GM20000 (cell line): ENCODE measurements at regions not wholly inside any gene's neighbourhood (a gene's known extent, or its start where the extent isn't known, plus 50 kb on each side); places are given as distances from the start of the nearest gene placed in this dataset.

Source experiments
- DNase-seq: peaks from one replicate; pipeline ENCODE4 v3.0.0; 2012; ENCODE audit warnings: low spot score
- TF ChIP-seq, protein P1 (sequence below): IDR thresholded peaks from 2 replicates; pipeline ENCODE4 v1.5.1; 2012; ENCODE audit warnings: mild to moderate bottlenecking, control low read depth; ENCODE audit errors: extremely low read depth, missing control alignments

DNA sequence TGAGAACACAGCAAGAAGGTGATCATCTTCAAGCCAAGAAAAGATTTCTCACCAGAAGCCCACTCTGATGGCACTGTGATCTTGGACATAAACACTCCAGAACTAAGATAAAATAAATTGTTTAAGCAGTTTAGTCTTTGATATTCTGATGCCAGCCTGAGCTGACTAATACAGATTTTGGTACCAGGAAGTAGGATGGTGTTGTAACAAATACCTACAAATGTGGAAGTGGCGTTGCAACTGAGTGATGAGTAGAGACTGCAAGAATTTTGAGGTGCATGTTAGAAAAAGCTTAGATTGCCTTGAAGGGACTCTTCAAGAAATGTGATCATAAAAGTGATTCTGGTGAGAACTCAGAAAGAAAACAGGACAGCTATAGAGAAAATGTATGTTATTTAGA lies 592.4 kb upstream of the DAB2 start:
- TF ChIP-seq, protein P1, sequence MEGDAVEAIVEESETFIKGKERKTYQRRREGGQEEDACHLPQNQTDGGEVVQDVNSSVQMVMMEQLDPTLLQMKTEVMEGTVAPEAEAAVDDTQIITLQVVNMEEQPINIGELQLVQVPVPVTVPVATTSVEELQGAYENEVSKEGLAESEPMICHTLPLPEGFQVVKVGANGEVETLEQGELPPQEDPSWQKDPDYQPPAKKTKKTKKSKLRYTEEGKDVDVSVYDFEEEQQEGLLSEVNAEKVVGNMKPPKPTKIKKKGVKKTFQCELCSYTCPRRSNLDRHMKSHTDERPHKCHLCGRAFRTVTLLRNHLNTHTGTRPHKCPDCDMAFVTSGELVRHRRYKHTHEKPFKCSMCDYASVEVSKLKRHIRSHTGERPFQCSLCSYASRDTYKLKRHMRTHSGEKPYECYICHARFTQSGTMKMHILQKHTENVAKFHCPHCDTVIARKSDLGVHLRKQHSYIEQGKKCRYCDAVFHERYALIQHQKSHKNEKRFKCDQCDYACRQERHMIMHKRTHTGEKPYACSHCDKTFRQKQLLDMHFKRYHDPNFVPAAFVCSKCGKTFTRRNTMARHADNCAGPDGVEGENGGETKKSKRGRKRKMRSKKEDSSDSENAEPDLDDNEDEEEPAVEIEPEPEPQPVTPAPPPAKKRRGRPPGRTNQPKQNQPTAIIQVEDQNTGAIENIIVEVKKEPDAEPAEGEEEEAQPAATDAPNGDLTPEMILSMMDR, result no peak
- DNase-seq, result no peak

DNA sequence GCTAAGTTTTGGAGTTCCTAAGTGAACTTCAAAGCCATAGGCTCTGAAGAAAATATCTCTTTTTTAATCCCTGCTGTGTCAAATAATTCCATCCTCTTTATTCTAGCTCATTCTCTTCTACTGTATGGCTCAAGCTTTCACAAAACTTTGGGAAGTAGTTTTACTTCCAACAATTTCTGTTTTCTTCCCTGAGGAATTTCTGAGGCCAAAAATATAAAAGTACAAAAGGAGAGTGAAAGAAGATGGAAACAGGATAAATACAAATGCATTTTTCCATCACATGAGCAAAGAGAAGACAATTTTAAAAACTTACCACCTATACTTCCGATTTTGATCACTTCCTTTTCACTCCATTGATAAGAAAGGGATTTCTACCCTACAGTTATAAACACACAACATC lies 585.7 kb upstream of the DAB2 start:
- no peak for DNase-seq
- TF ChIP-seq, protein P1, result no peak

DNA sequence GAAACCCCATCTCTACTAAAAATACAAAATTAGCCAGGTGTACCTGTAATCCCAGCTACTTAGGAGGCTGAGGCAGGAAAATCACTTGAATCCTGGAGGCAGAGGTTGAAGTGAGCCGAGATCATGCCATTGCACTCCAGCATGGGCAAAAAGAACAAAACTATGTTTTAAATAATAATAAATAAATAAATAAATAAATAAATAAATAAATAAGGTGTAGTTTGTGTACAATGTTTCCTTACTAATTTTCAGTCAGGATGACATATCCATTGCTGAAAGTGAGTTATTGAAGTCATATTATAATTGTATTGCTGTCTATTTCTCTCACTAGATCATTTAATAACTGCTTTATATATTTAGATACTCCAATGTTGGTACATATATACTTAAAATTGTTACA lies 581.5 kb upstream of the DAB2 start:
- TF ChIP-seq, protein P1, result no peak
- no peak for DNase-seq

DNA sequence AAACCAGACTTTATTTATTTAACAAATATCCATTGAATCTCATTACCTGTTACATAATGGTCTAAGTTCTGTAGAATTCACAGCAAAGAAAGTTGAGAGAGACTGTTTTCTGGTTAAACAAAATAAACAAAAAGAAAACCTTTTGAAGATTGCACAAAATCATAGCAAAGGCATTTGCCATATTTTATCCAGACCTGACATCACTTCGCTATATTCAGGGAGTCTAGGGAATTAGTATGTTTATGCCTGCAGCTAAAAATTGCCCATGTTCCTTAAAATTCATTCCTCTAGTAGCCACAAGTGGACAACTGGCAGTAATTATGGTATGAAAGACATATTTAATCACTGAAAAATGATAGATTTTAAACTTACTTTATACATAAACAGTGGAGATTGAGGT lies 577.0 kb upstream of the DAB2 start:
- no peak for DNase-seq
- TF ChIP-seq, protein P1, result no peak

DNA sequence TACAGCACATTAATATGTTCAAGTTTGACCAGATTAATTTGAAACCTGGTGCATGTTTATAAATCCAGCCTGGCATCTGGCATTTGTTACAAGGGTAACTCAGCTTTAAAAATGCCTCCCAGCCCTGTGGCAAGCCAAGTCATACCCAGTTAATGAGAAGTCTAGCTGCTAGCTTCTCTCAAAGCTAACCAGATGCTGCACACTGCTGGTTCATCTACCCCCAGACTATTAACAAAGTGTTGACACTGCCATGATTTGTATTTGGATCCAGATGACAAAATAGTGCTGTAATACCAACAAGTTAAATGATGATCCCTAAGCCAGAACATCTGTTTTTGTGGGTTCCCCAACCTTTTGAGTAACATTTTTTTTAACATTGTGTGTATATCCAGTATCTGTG lies 573.7 kb upstream of the DAB2 start:
- DNase-seq, result no peak
- TF ChIP-seq, protein P1, result no peak

DNA sequence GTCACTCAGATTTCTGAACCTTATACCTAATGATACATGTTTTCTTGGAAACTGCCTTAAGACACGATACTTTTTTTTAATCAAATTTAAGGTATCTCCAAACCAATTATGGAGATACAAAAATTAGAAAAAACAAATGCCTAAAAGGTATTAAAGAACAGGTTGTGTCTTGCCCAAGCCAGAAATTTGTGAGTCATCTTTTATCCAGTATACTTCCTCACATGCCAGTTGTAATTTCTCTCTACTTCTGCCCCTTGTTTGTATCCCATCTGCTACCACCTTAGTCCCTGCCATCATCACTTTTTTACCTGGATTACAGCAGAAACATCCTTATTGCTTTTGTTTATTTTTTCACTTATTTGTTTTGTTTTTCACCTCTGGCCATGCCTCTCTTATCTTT lies 571.2 kb upstream of the DAB2 start:
- TF ChIP-seq, protein P1, result no peak
- DNase-seq, result no peak

DNA sequence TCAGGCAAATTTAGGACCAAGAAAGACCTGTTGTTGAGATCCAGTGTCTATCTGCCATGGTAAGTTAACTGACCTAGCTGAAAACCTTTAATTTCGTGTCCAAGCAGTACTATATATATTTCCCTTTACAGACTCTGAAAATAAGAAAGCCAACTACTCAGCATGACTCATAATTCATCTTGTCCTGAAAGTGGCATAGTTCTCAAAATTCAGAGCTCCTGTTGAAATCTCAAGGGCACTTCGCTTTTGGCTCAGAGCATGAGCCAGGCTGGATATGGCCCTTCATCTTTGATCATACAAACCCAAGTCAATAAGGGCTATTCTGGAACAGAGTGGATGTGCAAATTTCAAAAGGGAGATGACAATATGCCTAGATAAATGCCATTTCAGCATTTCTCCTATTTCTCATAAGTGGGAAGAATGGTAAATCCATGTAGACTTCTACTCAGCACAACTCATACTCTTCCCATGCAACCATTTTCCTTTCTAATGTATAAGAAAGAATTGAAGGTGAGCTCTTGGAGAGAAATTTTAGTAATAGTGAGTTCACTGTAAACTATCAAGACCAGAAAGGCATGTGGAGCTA lies 567.9 kb upstream of the DAB2 start:
- TF ChIP-seq, protein P1, result no peak
- no peak for DNase-seq
